Esophagus muscularis mucosa (tissue), 3 donors: ENCODE measurements at regions not wholly inside any gene's neighbourhood (a gene's known extent, or its start where the extent isn't known, plus 50 kb on each side); places are given as distances from the start of the nearest gene placed in this dataset.

Source experiments
- CTCF ChIP-seq, 3 experiments: fragments of 200-600 bp in 2 of 3; fragments of 450-650 bp in 1 of 3; sonication (generic) in 2 of 3; IDR thresholded peaks; one replicate each; pipeline ENCODE4 v1.5.1; 2017 to 2019; ENCODE audit warnings: antibody characterized with exemption in 3 of 3, mild to moderate bottlenecking in 2 of 3, moderate library complexity in 1 of 3
- POLR2A ChIP-seq: fragments of 450-650 bp; IDR thresholded peaks from one replicate; pipeline ENCODE4 v1.6.1; 2017; ENCODE audit warnings: antibody characterized with exemption, moderate library complexity, mild to moderate bottlenecking, low read depth

- TF ChIP-seq CTCF (IDR thresholded peaks at IDR 0.05): no peak
- TF ChIP-seq POLR2A: no peak
These were observed 54.0 kb upstream of the CSF3R start for GRCh38 chr1:36536727-36537126.
